Heart right ventricle (tissue), 16 donors: ENCODE measurements at regions not wholly inside any gene's neighbourhood (a gene's known extent, or its start where the extent isn't known, plus 50 kb on each side); places are given as distances from the start of the nearest gene placed in this dataset.
"Not testable (repeated sequence)": the region's sequence is repeated elsewhere in the genome, so short reads cannot be mapped to it uniquely, and the experiment has no call there.

ENCODE experiments used
- ATAC-seq, 8 donors: fragments of 200-7000 bp; cut with Tn5 transposase; one replicate each; pipeline ENCODE4 v1.9.1; 2020; ENCODE audit warnings: mild to moderate bottlenecking in 8 of 8, moderate library complexity in 8 of 8, moderate number of reproducible peaks in 1 of 8
- DNase-seq, 2 donors: peaks; one replicate each; pipeline ENCODE4 v3.0.0-alpha.2; 2020
- H3K27ac ChIP-seq, 10 donors: fragments of 200-600 bp; sonication (generic) in 2 of 10; one replicate each; pipeline versions ENCODE4 v1.5.0 to v1.8.0; 2020 to 2022; ENCODE audit warnings: mild to moderate bottlenecking in 3 of 10
- H3K27me3 ChIP-seq, 7 donors: fragments of 200-600 bp; one replicate each; pipeline ENCODE4 v1.8.0; 2021 to 2022; ENCODE audit warnings: mild to moderate bottlenecking in 2 of 7
- H3K36me3 ChIP-seq, 9 donors: fragments of 200-600 bp; sonication (generic) in 1 of 9; one replicate each; pipeline versions ENCODE4 v1.5.0 to v1.8.0; 2020 to 2022; ENCODE audit warnings: mild to moderate bottlenecking in 2 of 9
- H3K4me1 ChIP-seq, 9 donors: fragments of 200-600 bp; sonication (generic) in 1 of 9; one replicate each; pipeline versions ENCODE4 v1.5.0 to v1.8.0; 2020 to 2022; ENCODE audit warnings: mild to moderate bottlenecking in 4 of 9
- H3K4me3 ChIP-seq, 10 donors: fragments of 200-600 bp; sonication (generic) in 2 of 10; one replicate each; pipeline versions ENCODE4 v1.5.0 to v1.8.0; 2020 to 2022; ENCODE audit warnings: mild to moderate bottlenecking in 7 of 10, moderate library complexity in 2 of 10
- H3K9me3 ChIP-seq, 11 donors: fragments of 200-600 bp in 10 of 11; sonication (generic) in 2 of 11; one replicate each; pipeline versions ENCODE4 v1.5.0 to v1.8.0; 2013 to 2022; ENCODE audit warnings: mild to moderate bottlenecking in 2 of 11, control low read depth in 1 of 11, moderate library complexity in 1 of 11
- CTCF ChIP-seq, 9 donors: fragments of 200-600 bp; sonication (generic) in 2 of 9; IDR thresholded peaks; one replicate each; pipeline versions ENCODE4 v1.5.0 to v1.8.0; 2021 to 2022; ENCODE audit warnings: antibody characterized with exemption in 9 of 9, mild to moderate bottlenecking in 5 of 9, moderate library complexity in 1 of 9
- WGBS, 2 donors: extraction: QIAGEN DNeasy Blood & Tissue Kit; methylation state at CpG; one replicate each; pipeline ENCODE4 v1.1.7; 2013; ENCODE audit warnings: inconsistent platforms in 1 of 2; 5-methylcytosine and 5-hydroxymethylcytosine counted together
- intact Hi-C, 10 donors: fragments of 100-400 bp; cut with DNase I; formaldehyde crosslinking; loops; one replicate each; pipeline versions ENCODE4 v1.11.1 to v1.14.2; 2022
- donor health status: Arrhythmogenic right ventricular cardiomyopathy.
- donor health status: ischemic (EF 13 %, LVEDD 7.1; RV severe dilation, severe dysfunction).
- donor health status: healthy with polysubstance abuse.
- donor health status: DM: no; HTN: yes; CAD: no.
- donor health status: DM: no; HTN: no; CAD: no.
- donor health status: ischemic (EF 25% LVEDD 6.9; RV normal size, moderate dysfunction).
- donor health status: ischemic (EF 25% LVEDD 5.7; RV mildly dilated, moderate dysfunction).
- donor health status: healthy.
- donor health status: DM: yes; HTN: yes; CAD: no.
- donor health status: Ischemic cardiomyopathy.
- donor health status: ischemic (EF 35%, LVEDD 5.7; RV mildly dilated, moderate dysfunction).
- donor health status: nonischemic (EF 11% LVEDD 7.7; RV severe dilation, severe dysfunction).
- donor health status: DM: yes; HTN: yes; CAD: no.
- donor health status: PGD.
- donor health status: ischemic (EF 29% LVEDD 5.4; RV normal size, mild dysfunction).
- donor health status: nonischemic (EF 23%, LVEDD 6.1; RV moderate dilation, normal function).

- ATAC-seq, result no peak
Measured at GRCh38 chr16:77046206-77046605, 144.8 kb upstream of the MON1B start.

DNA sequence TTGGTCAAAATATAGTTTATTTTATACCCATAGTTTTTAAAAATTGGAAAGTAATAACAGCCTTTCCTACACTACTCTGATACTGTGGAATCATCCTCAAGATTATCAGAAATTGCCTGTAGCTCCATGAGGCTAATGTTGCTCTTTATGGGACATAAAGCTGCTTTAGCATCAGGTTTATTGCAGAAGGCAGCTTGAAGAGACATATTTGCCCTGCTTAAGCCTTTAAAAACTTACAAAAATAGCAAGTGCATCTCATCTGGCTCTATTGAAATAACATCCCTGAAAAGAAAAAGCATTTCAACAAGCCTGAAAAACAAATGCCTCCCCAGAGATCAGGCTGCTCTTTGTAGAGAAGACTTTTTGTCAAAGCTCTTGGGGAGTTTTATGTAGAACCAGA, 142.9 kb upstream of the MON1B start:
- H3K4me1 ChIP-seq, result no peaks in the 10 kb centered on the region
- H3K9me3 ChIP-seq, result no peaks in the 10 kb centered on the region
- H3K27ac ChIP-seq, result no peak overlapping the region
- no peaks in the 10 kb centered on the region for H3K27me3 ChIP-seq
- no peak for DNase-seq
- intact Hi-C loops, result no loop called here
- ATAC-seq, result no peak
- no peak overlapping the region for H3K4me3 ChIP-seq
- H3K36me3 ChIP-seq, result no peaks in the 10 kb centered on the region
- no peak for TF ChIP-seq CTCF (IDR thresholded peaks at IDR 0.05)

More at GRCh38 chr16:77046206-77046605, 144.8 kb upstream of the MON1B start:
- no peak for DNase-seq
- Histone ChIP-seq H3K9me3 (no peaks in the 10 kb centered on the region), H3K27ac (no peak overlapping the region), H3K36me3 (no peaks in the 10 kb centered on the region), H3K4me3 (no peak overlapping the region), H3K4me1 (no peaks in the 10 kb centered on the region), H3K27me3 (no peaks in the 10 kb centered on the region)
- TF ChIP-seq CTCF (IDR thresholded peaks at IDR 0.05), result no peak
- intact Hi-C loops, result no loop called here
- 88 to 94% methylated on average over 4 of the region's 4 CpGs for WGBS, 2 donors

GRCh38 chr16:77049577-77049976, 141.4 kb upstream of the MON1B start:
- intact Hi-C loops, result no loop called here
- Histone ChIP-seq H3K9me3 (no peaks in the 10 kb centered on the region), H3K27me3 (no peaks in the 10 kb centered on the region), H3K27ac (no peak overlapping the region), H3K36me3 (no peaks in the 10 kb centered on the region), H3K4me1 (no peaks in the 10 kb centered on the region), H3K4me3 (no peak overlapping the region)
- TF ChIP-seq CTCF (IDR thresholded peaks at IDR 0.05), result no peak
- ATAC-seq (no peak), DNase-seq (no peak)
- WGBS, 2 donors, result 71% methylated on average over 4 of the region's 4 CpGs

- ATAC-seq, intact Hi-C loops, H3K27me3 ChIP-seq, DNase-seq, H3K4me1 ChIP-seq, H3K27ac ChIP-seq, H3K36me3 ChIP-seq, H3K4me3 ChIP-seq: not testable (repeated sequence)
- H3K9me3 ChIP-seq, result peaks cover 0 to 13% (median 0%) of the 10 kb centered on the region in 11 donors
Measured at GRCh38 chr16:77056597-77056996, 134.4 kb upstream of the MON1B start.

DNA sequence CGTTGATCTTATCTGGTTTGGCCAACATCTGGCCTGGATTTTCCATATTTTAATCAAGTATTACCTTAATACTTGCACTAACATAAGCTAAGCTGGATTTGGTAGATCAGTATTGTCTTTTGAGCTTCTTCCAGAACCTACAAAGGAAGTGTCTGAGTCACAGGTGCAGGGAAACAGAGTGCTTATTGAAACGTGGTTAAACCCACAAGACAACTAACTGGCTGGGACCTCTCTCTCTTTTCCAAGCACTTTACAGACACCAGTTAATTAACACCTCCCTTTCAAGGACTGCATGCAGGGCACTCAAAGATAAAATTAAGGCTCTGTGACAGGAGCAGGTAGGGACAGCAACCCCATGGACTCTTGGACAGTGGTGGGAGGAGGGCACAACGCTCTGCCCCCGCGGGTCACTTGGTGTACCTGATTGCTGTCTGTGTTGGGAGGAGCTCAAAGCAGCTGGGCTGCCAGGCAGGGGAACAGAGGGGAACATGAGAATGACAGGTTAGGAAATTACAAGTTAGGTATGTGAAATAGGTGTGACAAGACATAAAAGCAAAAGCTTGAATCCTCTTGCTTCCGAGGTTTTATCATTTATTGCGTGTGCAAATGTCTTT, 133.7 kb upstream of the MON1B start:
- no peak overlapping the region for H3K27ac ChIP-seq
- DNase-seq, result no peak
- peaks cover 0 to 4% (median under 1%) of the 10 kb centered on the region in 9 donors for H3K4me1 ChIP-seq
- intact Hi-C loops, result no loop called here
- H3K36me3 ChIP-seq, result no peaks in the 10 kb centered on the region
- TF ChIP-seq CTCF (IDR thresholded peaks at IDR 0.05), result no peak
- peaks cover 0 to 13% (median 0%) of the 10 kb centered on the region in 11 donors for H3K9me3 ChIP-seq
- ATAC-seq, result no peak
- H3K4me3 ChIP-seq, result no peak overlapping the region
- no peaks in the 10 kb centered on the region for H3K27me3 ChIP-seq
- 69 to 73% methylated on average over 7 of the region's 7 CpGs for WGBS, 2 donors
